GM23338 (cell line): ENCODE measurements at regions not wholly inside any gene's neighbourhood (a gene's known extent, or its start where the extent isn't known, plus 50 kb on each side); places are given as distances from the start of the nearest gene placed in this dataset.

Source experiments
- CREB1 ChIP-seq: fragments of 250-450 bp; sonication (Bioruptor Pico); IDR thresholded peaks from 2 replicates; pipeline ENCODE4 v1.5.0; 2020; ENCODE audit warnings: low read depth, mild to moderate bottlenecking, moderate library complexity
- ETS1 ChIP-seq: IDR thresholded peaks from 2 replicates; pipeline ENCODE4 v1.6.1; 2016; ENCODE audit warnings: antibody characterized with exemption
- EZH2 ChIP-seq: fragments of 200-600 bp; sonication (generic); IDR thresholded peaks from one replicate; pipeline ENCODE4 v1.8.0; 2017; ENCODE audit warnings: antibody characterized with exemption, mild to moderate bottlenecking, low read depth; ENCODE audit not compliant: unreplicated experiment
- EZH2phosphoT487 ChIP-seq: fragments of 200-600 bp; sonication (generic); IDR thresholded peaks from one replicate; pipeline ENCODE4 v1.8.1; 2018; ENCODE audit warnings: antibody characterized with exemption; ENCODE audit not compliant: unreplicated experiment
- JUNB ChIP-seq: IDR thresholded peaks from one replicate; pipeline ENCODE4 v1.6.1; 2016; ENCODE audit warnings: antibody characterized with exemption; ENCODE audit not compliant: unreplicated experiment
- NANOG ChIP-seq: IDR thresholded peaks from 2 replicates; pipeline ENCODE4 v1.6.1; 2016; ENCODE audit warnings: antibody characterized with exemption, borderline replicate concordance
- POLR2AphosphoS5 ChIP-seq: IDR thresholded peaks from 2 replicates; pipeline ENCODE4 v1.6.1; 2016; ENCODE audit warnings: antibody characterized with exemption, low read depth
- STAT1 ChIP-seq: IDR thresholded peaks from one replicate; pipeline ENCODE4 v1.6.1; 2016; ENCODE audit warnings: antibody characterized with exemption; ENCODE audit not compliant: unreplicated experiment
- ZNF331 ChIP-seq: fragments of 250-450 bp; sonication (Bioruptor Pico); IDR thresholded peaks from 2 replicates; pipeline ENCODE4 v1.5.0; 2020; ENCODE audit warnings: low read depth, mild to moderate bottlenecking, moderate library complexity
- TF ChIP-seq, protein P1 (sequence below), 2 experiments: fragments of 200-600 bp in 1 of 2; sonication (generic) in 1 of 2; conservative IDR thresholded peaks; 2 replicates each; pipeline versions ENCODE4 v1.5.1 to v1.6.1; 2016 to 2017; ENCODE audit warnings: antibody characterized with exemption in 2 of 2, low read depth in 2 of 2, mild to moderate bottlenecking in 2 of 2, moderate library complexity in 1 of 2
- TF ChIP-seq, protein P2 (sequence below): IDR thresholded peaks from one replicate; pipeline ENCODE4 v1.6.1; 2018; ENCODE audit warnings: antibody characterized with exemption; ENCODE audit not compliant: unreplicated experiment
- TF ChIP-seq, protein P3 (sequence below): fragments of 250-450 bp; sonication (Bioruptor Pico); IDR thresholded peaks from 2 replicates; pipeline ENCODE4 v1.5.0; 2020; ENCODE audit warnings: mild to moderate bottlenecking, moderate library complexity

- TF ChIP-seq, protein P1, sequence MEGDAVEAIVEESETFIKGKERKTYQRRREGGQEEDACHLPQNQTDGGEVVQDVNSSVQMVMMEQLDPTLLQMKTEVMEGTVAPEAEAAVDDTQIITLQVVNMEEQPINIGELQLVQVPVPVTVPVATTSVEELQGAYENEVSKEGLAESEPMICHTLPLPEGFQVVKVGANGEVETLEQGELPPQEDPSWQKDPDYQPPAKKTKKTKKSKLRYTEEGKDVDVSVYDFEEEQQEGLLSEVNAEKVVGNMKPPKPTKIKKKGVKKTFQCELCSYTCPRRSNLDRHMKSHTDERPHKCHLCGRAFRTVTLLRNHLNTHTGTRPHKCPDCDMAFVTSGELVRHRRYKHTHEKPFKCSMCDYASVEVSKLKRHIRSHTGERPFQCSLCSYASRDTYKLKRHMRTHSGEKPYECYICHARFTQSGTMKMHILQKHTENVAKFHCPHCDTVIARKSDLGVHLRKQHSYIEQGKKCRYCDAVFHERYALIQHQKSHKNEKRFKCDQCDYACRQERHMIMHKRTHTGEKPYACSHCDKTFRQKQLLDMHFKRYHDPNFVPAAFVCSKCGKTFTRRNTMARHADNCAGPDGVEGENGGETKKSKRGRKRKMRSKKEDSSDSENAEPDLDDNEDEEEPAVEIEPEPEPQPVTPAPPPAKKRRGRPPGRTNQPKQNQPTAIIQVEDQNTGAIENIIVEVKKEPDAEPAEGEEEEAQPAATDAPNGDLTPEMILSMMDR (conservative IDR thresholded peaks at IDR 0.05; ENCODE audit: low read depth in 2 of 2), result no peak
- TF ChIP-seq POLR2AphosphoS5 (no peak), EZH2 (no peak), JUNB (no peak), ZNF331 (CRISPR knock-in tag) (no peak), EZH2phosphoT487 (no peak), CREB1 (CRISPR knock-in tag) (no peak), STAT1 (no peak), NANOG (no peak), ETS1 (no peak)
- TF ChIP-seq, protein P2, sequence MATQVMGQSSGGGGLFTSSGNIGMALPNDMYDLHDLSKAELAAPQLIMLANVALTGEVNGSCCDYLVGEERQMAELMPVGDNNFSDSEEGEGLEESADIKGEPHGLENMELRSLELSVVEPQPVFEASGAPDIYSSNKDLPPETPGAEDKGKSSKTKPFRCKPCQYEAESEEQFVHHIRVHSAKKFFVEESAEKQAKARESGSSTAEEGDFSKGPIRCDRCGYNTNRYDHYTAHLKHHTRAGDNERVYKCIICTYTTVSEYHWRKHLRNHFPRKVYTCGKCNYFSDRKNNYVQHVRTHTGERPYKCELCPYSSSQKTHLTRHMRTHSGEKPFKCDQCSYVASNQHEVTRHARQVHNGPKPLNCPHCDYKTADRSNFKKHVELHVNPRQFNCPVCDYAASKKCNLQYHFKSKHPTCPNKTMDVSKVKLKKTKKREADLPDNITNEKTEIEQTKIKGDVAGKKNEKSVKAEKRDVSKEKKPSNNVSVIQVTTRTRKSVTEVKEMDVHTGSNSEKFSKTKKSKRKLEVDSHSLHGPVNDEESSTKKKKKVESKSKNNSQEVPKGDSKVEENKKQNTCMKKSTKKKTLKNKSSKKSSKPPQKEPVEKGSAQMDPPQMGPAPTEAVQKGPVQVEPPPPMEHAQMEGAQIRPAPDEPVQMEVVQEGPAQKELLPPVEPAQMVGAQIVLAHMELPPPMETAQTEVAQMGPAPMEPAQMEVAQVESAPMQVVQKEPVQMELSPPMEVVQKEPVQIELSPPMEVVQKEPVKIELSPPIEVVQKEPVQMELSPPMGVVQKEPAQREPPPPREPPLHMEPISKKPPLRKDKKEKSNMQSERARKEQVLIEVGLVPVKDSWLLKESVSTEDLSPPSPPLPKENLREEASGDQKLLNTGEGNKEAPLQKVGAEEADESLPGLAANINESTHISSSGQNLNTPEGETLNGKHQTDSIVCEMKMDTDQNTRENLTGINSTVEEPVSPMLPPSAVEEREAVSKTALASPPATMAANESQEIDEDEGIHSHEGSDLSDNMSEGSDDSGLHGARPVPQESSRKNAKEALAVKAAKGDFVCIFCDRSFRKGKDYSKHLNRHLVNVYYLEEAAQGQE, result no peak
- TF ChIP-seq, protein P3, sequence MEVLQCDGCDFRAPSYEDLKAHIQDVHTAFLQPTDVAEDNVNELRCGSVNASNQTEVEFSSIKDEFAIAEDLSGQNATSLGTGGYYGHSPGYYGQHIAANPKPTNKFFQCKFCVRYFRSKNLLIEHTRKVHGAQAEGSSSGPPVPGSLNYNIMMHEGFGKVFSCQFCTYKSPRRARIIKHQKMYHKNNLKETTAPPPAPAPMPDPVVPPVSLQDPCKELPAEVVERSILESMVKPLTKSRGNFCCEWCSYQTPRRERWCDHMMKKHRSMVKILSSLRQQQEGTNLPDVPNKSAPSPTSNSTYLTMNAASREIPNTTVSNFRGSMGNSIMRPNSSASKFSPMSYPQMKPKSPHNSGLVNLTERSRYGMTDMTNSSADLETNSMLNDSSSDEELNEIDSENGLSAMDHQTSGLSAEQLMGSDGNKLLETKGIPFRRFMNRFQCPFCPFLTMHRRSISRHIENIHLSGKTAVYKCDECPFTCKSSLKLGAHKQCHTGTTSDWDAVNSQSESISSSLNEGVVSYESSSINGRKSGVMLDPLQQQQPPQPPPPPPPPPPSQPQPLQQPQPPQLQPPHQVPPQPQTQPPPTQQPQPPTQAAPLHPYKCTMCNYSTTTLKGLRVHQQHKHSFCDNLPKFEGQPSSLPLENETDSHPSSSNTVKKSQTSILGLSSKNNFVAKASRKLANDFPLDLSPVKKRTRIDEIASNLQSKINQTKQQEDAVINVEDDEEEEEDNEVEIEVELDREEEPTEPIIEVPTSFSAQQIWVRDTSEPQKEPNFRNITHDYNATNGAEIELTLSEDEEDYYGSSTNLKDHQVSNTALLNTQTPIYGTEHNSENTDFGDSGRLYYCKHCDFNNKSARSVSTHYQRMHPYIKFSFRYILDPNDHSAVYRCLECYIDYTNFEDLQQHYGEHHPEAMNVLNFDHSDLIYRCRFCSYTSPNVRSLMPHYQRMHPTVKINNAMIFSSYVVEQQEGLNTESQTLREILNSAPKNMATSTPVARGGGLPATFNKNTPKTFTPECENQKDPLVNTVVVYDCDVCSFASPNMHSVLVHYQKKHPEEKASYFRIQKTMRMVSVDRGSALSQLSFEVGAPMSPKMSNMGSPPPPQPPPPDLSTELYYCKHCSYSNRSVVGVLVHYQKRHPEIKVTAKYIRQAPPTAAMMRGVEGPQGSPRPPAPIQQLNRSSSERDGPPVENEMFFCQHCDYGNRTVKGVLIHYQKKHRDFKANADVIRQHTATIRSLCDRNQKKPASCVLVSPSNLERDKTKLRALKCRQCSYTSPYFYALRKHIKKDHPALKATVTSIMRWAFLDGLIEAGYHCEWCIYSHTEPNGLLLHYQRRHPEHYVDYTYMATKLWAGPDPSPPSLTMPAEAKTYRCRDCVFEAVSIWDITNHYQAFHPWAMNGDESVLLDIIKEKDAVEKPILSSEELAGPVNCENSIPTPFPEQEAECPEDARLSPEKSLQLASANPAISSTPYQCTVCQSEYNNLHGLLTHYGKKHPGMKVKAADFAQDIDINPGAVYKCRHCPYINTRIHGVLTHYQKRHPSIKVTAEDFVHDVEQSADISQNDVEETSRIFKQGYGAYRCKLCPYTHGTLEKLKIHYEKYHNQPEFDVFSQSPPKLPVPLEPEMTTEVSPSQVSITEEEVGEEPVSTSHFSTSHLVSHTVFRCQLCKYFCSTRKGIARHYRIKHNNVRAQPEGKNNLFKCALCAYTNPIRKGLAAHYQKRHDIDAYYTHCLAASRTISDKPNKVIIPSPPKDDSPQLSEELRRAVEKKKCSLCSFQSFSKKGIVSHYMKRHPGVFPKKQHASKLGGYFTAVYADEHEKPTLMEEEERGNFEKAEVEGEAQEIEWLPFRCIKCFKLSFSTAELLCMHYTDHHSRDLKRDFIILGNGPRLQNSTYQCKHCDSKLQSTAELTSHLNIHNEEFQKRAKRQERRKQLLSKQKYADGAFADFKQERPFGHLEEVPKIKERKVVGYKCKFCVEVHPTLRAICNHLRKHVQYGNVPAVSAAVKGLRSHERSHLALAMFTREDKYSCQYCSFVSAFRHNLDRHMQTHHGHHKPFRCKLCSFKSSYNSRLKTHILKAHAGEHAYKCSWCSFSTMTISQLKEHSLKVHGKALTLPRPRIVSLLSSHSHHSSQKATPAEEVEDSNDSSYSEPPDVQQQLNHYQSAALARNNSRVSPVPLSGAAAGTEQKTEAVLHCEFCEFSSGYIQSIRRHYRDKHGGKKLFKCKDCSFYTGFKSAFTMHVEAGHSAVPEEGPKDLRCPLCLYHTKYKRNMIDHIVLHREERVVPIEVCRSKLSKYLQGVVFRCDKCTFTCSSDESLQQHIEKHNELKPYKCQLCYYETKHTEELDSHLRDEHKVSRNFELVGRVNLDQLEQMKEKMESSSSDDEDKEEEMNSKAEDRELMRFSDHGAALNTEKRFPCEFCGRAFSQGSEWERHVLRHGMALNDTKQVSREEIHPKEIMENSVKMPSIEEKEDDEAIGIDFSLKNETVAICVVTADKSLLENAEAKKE (CRISPR knock-in tag), result no peak
Observed at GRCh38 chr5:125446986-125447385, 700.5 kb upstream of the ZNF608 start.
